Calu3 (cell line): ENCODE measurements at regions not wholly inside any gene's neighbourhood (a gene's known extent, or its start where the extent isn't known, plus 50 kb on each side); places are given as distances from the start of the nearest gene placed in this dataset.
"Not testable (repeated sequence)": the region's sequence is repeated elsewhere in the genome, so short reads cannot be mapped to it uniquely, and the experiment has no call there.

Source experiments
- BruUV-seq: library from RNA; stranded (reverse); fragments of 400-500 nt; replicated peaks from 2 replicates; lab custom pipeline; 2021; lab: Mats Ljungman, UMichigan
- CTCF ChIA-PET: fragments of 300-600 bp; sonication (Branson Sonifier 250); formaldehyde crosslinking; loops from one replicate; lab custom pipeline; 2022; ENCODE audit warnings: antibody characterized with exemption; lab: Charles Lee
- DNase-seq: peaks from one replicate; pipeline ENCODE4 v3.0.0; 2022
- H3K27ac Mint-ChIP-seq: one replicate; pipeline ENCODE4 v1.8.0; 2022; ENCODE audit warnings: mixed read lengths; ENCODE audit not compliant: unreplicated experiment
- H3K27me3 Mint-ChIP-seq: one replicate; pipeline ENCODE4 v1.8.0; 2022; ENCODE audit warnings: mixed read lengths; ENCODE audit not compliant: unreplicated experiment
- H3K36me3 Mint-ChIP-seq: one replicate; pipeline ENCODE4 v1.8.0; 2022; ENCODE audit warnings: mild to moderate bottlenecking, moderate library complexity, mixed read lengths; ENCODE audit not compliant: insufficient read depth, unreplicated experiment
- H3K4me1 Mint-ChIP-seq: one replicate; pipeline ENCODE4 v1.8.0; 2022; ENCODE audit warnings: mild to moderate bottlenecking, low read depth, mixed read lengths; ENCODE audit not compliant: unreplicated experiment
- H3K4me3 Mint-ChIP-seq: one replicate; pipeline ENCODE4 v1.8.0; 2022; ENCODE audit warnings: mild to moderate bottlenecking, low read depth, moderate library complexity, mixed read lengths; ENCODE audit not compliant: unreplicated experiment
- H3K9me3 Mint-ChIP-seq: one replicate; pipeline ENCODE4 v1.8.0; 2022; ENCODE audit warnings: low read depth, mixed read lengths; ENCODE audit not compliant: unreplicated experiment
- CTCF ChIP-seq: fragments of 200-600 bp; IDR thresholded peaks from one replicate; pipeline ENCODE4 v1.8.0; 2022; ENCODE audit warnings: antibody characterized with exemption; ENCODE audit not compliant: unreplicated experiment
- intact Hi-C: fragments of 100-400 bp; cut with micrococcal nuclease; formaldehyde crosslinking; loops from one replicate; pipeline ENCODE4 v1.10.0; 2022; ENCODE audit not compliant: unreplicated experiment

- intact Hi-C loops, result no loop called here
- H3K4me1 Mint-ChIP-seq, result no peaks in the 10 kb centered on the region
- BruUV-seq, result no TSS peak
- H3K27me3 Mint-ChIP-seq, result no peaks in the 10 kb centered on the region
- H3K36me3 Mint-ChIP-seq, result no peaks in the 10 kb centered on the region
- H3K27ac Mint-ChIP-seq, result no peak overlapping the region
- no peak for TF ChIP-seq CTCF
- H3K4me3 Mint-ChIP-seq, result no peak overlapping the region
- peaks cover 5% of the 10 kb centered on the region for H3K9me3 Mint-ChIP-seq
- DNase-seq, result no peak
- CTCF ChIA-PET, result no interaction called here
These were observed 147.8 kb downstream of the DEFB131A start for GRCh38 chr4:9592010-9592409.

- no peak overlapping the region for H3K4me3 Mint-ChIP-seq
- H3K9me3 Mint-ChIP-seq, result peaks cover 7% of the 10 kb centered on the region
- no peak overlapping the region for H3K27ac Mint-ChIP-seq
- CTCF ChIA-PET, result no interaction called here
- no peak for TF ChIP-seq CTCF
- DNase-seq, result no peak
- H3K27me3 Mint-ChIP-seq, result no peaks in the 10 kb centered on the region
- no peaks in the 10 kb centered on the region for H3K36me3 Mint-ChIP-seq
- intact Hi-C loops, result no loop called here
- BruUV-seq, result no TSS peak
- H3K4me1 Mint-ChIP-seq, result no peaks in the 10 kb centered on the region
These were observed 150.7 kb downstream of the DEFB131A start for GRCh38 chr4:9594948-9595347.

GRCh38 chr4:9595531-9595930 is 151.3 kb downstream of the DEFB131A start:
- intact Hi-C loops, H3K4me3 Mint-ChIP-seq, DNase-seq, CTCF ChIA-PET, BruUV-seq, H3K27me3 Mint-ChIP-seq, H3K9me3 Mint-ChIP-seq, H3K4me1 Mint-ChIP-seq, H3K27ac Mint-ChIP-seq, H3K36me3 Mint-ChIP-seq: not testable (repeated sequence)

GRCh38 chr4:9599266-9599665 is 155.1 kb downstream of the DEFB131A start:
- Mint-ChIP-seq H3K4me3 (no peak overlapping the region), H3K9me3 (peaks cover 7% of the 10 kb centered on the region), H3K27ac (no peak overlapping the region), H3K4me1 (no peaks in the 10 kb centered on the region), H3K27me3 (no peaks in the 10 kb centered on the region), H3K36me3 (peaks cover 5% of the 10 kb centered on the region)
- intact Hi-C loops, result no loop called here
- no peak for DNase-seq
- CTCF ChIA-PET, result no interaction called here
- BruUV-seq, result no TSS peak
- TF ChIP-seq CTCF, result no peak

GRCh38 chr4:9600246-9600645 is 156.0 kb downstream of the DEFB131A start:
- no peak overlapping the region for H3K4me3 Mint-ChIP-seq
- H3K4me1 Mint-ChIP-seq, result no peaks in the 10 kb centered on the region
- BruUV-seq, result no TSS peak
- CTCF ChIA-PET, result no interaction called here
- no peaks in the 10 kb centered on the region for H3K27me3 Mint-ChIP-seq
- peaks cover 5% of the 10 kb centered on the region for H3K36me3 Mint-ChIP-seq
- TF ChIP-seq CTCF, result no peak
- H3K9me3 Mint-ChIP-seq, result peaks cover 7% of the 10 kb centered on the region
- H3K27ac Mint-ChIP-seq, result no peak overlapping the region
- intact Hi-C loops, result no loop called here
- no peak for DNase-seq
